K562 (cell line): ENCODE measurements at regions not wholly inside any gene's neighbourhood (a gene's known extent, or its start where the extent isn't known, plus 50 kb on each side); places are given as distances from the start of the nearest gene placed in this dataset.

Experiments
- AFF4 ChIP-seq: sonication (generic); formaldehyde crosslinking; IDR thresholded peaks from 2 replicates; pipeline ENCODE4 v1.8.0; 2023; ENCODE audit warnings: mild to moderate bottlenecking, missing genetic modification reagents
- ATF4 ChIP-seq: fragments of 450-650 bp; formaldehyde crosslinking; IDR thresholded peaks from 2 replicates; pipeline ENCODE4 v1.4.0; 2022; ENCODE audit warnings: mild to moderate bottlenecking, moderate library complexity
- HDAC8 ChIP-seq: fragments of 450-650 bp; IDR thresholded peaks from 2 replicates; pipeline ENCODE4 v1.6.1; 2016; ENCODE audit warnings: mild to moderate bottlenecking, missing genetic modification characterization, moderate library complexity, missing compliant biosample characterization
- MED1 ChIP-seq: sonication (generic); formaldehyde crosslinking; IDR thresholded peaks from 2 replicates; pipeline ENCODE4 v1.8.1; 2023; ENCODE audit warnings: missing genetic modification reagents, borderline replicate concordance
- POLR3G ChIP-seq: IDR thresholded peaks from 2 replicates; pipeline ENCODE4 v1.6.1; 2011; ENCODE audit not compliant: insufficient read length, insufficient replicate concordance; ENCODE audit errors: extremely low read depth
- RBBP5 ChIP-seq: fragments of 200-600 bp; sonication (generic); IDR thresholded peaks from 2 replicates; pipeline ENCODE4 v1.6.1; 2012; ENCODE audit warnings: borderline replicate concordance, mild to moderate bottlenecking, low read length, control low read depth, inconsistent platforms; ENCODE audit not compliant: insufficient read depth, poor library complexity, severe bottlenecking
- SIX5 ChIP-seq, 2 experiments: IDR thresholded peaks; 2 replicates each; pipeline ENCODE4 v1.6.1; 2011; ENCODE audit warnings: low read length in 2 of 2, borderline replicate concordance in 1 of 2, low read depth in 1 of 2, mild to moderate bottlenecking in 1 of 2, moderate library complexity in 1 of 2; ENCODE audit not compliant: insufficient read depth in 1 of 2
- ZEB2 ChIP-seq: fragments of 450-650 bp; IDR thresholded peaks from 2 replicates; pipeline ENCODE4 v1.6.1; 2016
- ZMIZ1 ChIP-seq, 2 experiments: fragments of 150-350 bp in 1 of 2; IDR thresholded peaks; 2 replicates each; pipeline ENCODE4 v1.6.1; 2012 to 2016; ENCODE audit warnings: low read depth in 2 of 2, low read length in 2 of 2, mild to moderate bottlenecking in 1 of 2, moderate library complexity in 1 of 2
- ZNF140 ChIP-seq: fragments of 250-450 bp; sonication (Bioruptor Pico); IDR thresholded peaks from 2 replicates; pipeline ENCODE4 v1.8.0; 2021; ENCODE audit warnings: moderate library complexity, mild to moderate bottlenecking, inconsistent platforms
- ZNF224 ChIP-seq: sonication (generic); formaldehyde crosslinking; IDR thresholded peaks from 2 replicates; pipeline ENCODE4 v1.8.0; 2022; ENCODE audit warnings: mild to moderate bottlenecking, missing genetic modification reagents
- ZNF551 ChIP-seq: fragments of 250-450 bp; sonication (Bioruptor Pico); IDR thresholded peaks from 2 replicates; pipeline ENCODE4 v1.5.0; 2021; ENCODE audit warnings: mild to moderate bottlenecking, moderate library complexity
- ZNF696 ChIP-seq: fragments of 250-450 bp; sonication (Bioruptor Pico); conservative IDR thresholded peaks from 2 replicates; pipeline ENCODE4 v1.4.0; 2020; ENCODE audit warnings: mild to moderate bottlenecking, moderate library complexity
- ZNF764 ChIP-seq: fragments of 250-450 bp; sonication (Bioruptor Pico); IDR thresholded peaks from 2 replicates; pipeline ENCODE4 v1.4.0; 2020; ENCODE audit warnings: low read depth, mild to moderate bottlenecking, moderate library complexity
- ZNF780A ChIP-seq: fragments of 250-450 bp; sonication (Bioruptor Pico); IDR thresholded peaks from 2 replicates; pipeline ENCODE4 v1.5.0; 2021; ENCODE audit warnings: mild to moderate bottlenecking
- TF ChIP-seq, protein P1 (sequence below), 3 experiments: IDR thresholded peaks in 2 of 3; conservative IDR thresholded peaks in 1 of 3; 2 replicates each; pipeline ENCODE4 v1.5.1; 2011 to 2012; ENCODE audit warnings: low read length in 3 of 3, mild to moderate bottlenecking in 3 of 3, control low read depth in 2 of 3, improper control_type of control experiment in 1 of 3, inconsistent platforms in 1 of 3, low read depth in 1 of 3, mixed read lengths in 1 of 3, moderate library complexity in 1 of 3; ENCODE audit not compliant: insufficient read depth in 2 of 3

GRCh38 chr10:78255796-78256638, 222.4 kb downstream of the RPS24 start (continued):
- TF ChIP-seq AFF4 (CRISPR knock-in tag) (no peak), ZNF696 (CRISPR knock-in tag) (no peak), ZMIZ1 (IDR thresholded peaks at IDR 0.05; ENCODE audit: low read depth in 2 of 2, low read length in 2 of 2) (no peak), SIX5 (IDR thresholded peaks at IDR 0.05; ENCODE audit: borderline replicate concordance in 1 of 2, insufficient read depth in 1 of 2, low read depth in 1 of 2, low read length in 2 of 2) (no peak), ZNF780A (no peak), ZNF764 (CRISPR knock-in tag) (no peak), ZNF140 (no peak), HDAC8 (tag) (peak; percentile 45; the same call in 1 of the 2 replicates), MED1 (CRISPR knock-in tag) (no peak), ATF4 (peak; percentile 94), POLR3G (no peak), ZEB2 (peak; percentile 79), RBBP5 (peak; percentile 42), ZNF224 (CRISPR knock-in tag) (no peak), ZNF551 (CRISPR knock-in tag) (no peak)
- TF ChIP-seq, protein P1, sequence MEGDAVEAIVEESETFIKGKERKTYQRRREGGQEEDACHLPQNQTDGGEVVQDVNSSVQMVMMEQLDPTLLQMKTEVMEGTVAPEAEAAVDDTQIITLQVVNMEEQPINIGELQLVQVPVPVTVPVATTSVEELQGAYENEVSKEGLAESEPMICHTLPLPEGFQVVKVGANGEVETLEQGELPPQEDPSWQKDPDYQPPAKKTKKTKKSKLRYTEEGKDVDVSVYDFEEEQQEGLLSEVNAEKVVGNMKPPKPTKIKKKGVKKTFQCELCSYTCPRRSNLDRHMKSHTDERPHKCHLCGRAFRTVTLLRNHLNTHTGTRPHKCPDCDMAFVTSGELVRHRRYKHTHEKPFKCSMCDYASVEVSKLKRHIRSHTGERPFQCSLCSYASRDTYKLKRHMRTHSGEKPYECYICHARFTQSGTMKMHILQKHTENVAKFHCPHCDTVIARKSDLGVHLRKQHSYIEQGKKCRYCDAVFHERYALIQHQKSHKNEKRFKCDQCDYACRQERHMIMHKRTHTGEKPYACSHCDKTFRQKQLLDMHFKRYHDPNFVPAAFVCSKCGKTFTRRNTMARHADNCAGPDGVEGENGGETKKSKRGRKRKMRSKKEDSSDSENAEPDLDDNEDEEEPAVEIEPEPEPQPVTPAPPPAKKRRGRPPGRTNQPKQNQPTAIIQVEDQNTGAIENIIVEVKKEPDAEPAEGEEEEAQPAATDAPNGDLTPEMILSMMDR (IDR thresholded peaks at IDR 0.05 in 2 of 3, conservative IDR thresholded peaks at IDR 0.05 in 1 of 3; ENCODE audit: insufficient read depth in 2 of 3, low read depth in 1 of 3, low read length in 3 of 3), result no peak
